ENCODE measurements at regions not wholly inside any gene's neighbourhood (a gene's known extent, or its start where the extent isn't known, plus 50 kb on each side); places are given as distances from the start of the nearest gene placed in this dataset.

DNA sequence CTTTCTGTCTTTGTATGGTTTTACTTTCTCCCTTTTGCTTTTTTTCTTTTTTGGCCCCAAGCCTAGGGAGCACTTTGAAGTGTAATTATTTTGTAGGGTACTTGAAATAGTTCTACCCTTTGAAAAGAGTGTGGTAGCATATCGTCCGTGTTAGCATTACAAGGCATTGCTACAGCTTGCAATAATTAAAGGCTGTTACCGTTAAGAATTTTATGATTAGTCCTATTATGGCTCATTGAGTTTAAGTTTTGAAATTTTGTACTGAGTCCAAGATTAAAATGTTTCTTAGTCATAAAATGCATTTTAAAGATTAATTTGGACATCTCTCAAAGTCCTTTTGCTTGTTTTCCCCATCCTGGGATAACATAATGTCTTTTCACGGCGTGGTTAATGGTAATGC lies 490.0 kb upstream of the LRRN3 start:
- DNase-seq (ENCODE audit: extremely low read depth, insufficient read length) = no peak
- TF ChIP-seq, protein P1, sequence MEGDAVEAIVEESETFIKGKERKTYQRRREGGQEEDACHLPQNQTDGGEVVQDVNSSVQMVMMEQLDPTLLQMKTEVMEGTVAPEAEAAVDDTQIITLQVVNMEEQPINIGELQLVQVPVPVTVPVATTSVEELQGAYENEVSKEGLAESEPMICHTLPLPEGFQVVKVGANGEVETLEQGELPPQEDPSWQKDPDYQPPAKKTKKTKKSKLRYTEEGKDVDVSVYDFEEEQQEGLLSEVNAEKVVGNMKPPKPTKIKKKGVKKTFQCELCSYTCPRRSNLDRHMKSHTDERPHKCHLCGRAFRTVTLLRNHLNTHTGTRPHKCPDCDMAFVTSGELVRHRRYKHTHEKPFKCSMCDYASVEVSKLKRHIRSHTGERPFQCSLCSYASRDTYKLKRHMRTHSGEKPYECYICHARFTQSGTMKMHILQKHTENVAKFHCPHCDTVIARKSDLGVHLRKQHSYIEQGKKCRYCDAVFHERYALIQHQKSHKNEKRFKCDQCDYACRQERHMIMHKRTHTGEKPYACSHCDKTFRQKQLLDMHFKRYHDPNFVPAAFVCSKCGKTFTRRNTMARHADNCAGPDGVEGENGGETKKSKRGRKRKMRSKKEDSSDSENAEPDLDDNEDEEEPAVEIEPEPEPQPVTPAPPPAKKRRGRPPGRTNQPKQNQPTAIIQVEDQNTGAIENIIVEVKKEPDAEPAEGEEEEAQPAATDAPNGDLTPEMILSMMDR (IDR thresholded peaks at IDR 0.05; ENCODE audit: insufficient read depth, low read length, poor library complexity, severe bottlenecking) = no peak
- Histone ChIP-seq H3K4me3 (replicated peaks; ENCODE audit: low read depth, low read length) (no peak overlapping the region), H3K27me3 (replicated peaks; ENCODE audit: control insufficient read depth, insufficient read depth, low read length) (no peaks in the 10 kb centered on the region), H3K36me3 (ENCODE audit: control insufficient read depth, insufficient read depth, low read length) (no peaks in the 10 kb centered on the region)

DNA sequence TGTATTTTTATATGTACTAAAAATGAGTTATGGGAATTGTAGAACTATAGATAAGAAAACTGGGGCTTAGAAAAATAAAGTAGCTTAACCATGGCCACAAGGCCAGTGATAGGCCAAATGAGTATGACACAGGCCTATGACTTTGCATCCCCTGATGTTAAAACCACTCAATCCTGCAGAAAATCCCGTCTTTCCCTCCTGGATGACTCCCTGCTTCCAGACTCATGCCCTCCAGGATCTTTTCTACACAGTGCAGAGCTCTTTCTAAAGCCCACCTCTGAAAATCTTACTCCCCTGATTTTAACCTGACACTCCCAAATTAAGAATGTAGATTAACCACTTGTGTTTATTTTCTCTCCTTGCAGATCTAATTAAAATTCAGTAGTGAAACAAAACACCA lies 489.2 kb upstream of the LRRN3 start:
- TF ChIP-seq, protein P1 (IDR thresholded peaks at IDR 0.05; ENCODE audit: insufficient read depth, low read length, poor library complexity, severe bottlenecking) = no peak
- Histone ChIP-seq H3K36me3 (ENCODE audit: control insufficient read depth, insufficient read depth, low read length) (no peaks in the 10 kb centered on the region), H3K4me3 (replicated peaks; ENCODE audit: low read depth, low read length) (no peak overlapping the region), H3K27me3 (replicated peaks; ENCODE audit: control insufficient read depth, insufficient read depth, low read length) (no peaks in the 10 kb centered on the region)
- no peak for DNase-seq (ENCODE audit: extremely low read depth, insufficient read length)

DNA sequence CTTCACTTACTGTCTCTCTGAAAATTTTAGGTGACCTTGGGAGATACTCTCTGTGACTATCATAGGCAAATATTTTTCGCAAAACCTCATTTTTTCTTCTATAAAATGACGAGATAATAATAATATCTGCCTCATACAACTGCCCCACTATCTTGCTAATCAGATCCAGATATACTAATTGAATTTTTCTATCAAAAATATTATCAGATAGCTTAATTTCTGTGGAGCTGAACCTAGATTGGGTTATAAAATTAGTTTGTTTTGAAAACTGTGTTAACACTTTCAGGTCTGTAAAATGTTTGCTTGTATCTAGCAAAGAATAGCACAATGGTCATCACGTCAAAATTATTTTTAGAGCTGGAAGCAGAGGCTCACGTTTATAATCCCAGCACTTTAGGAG lies 486.7 kb upstream of the LRRN3 start:
- H3K27me3 ChIP-seq (replicated peaks; ENCODE audit: control insufficient read depth, insufficient read depth, low read length) = no peaks in the 10 kb centered on the region

DNA sequence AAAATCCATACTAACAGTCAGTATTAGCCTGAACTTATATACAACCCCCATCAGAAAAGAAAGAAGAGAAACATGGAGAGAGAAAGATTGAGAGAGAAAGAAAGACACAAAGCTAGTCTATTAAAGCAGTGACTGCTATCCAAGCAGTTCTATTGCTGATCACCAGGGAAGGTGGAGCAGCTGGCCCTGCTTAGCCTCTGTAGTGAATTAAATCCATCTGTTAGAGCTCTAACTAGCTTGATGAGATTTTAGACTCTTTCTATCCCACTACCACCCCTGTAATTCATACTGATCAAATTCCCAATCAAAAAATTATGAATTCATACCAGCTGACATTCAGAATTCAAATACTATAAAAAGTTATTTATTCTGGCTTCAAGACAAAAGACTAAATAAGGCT lies 486.0 kb upstream of the LRRN3 start:
- TF ChIP-seq, protein P1 (IDR thresholded peaks at IDR 0.05; ENCODE audit: insufficient read depth, low read length, poor library complexity, severe bottlenecking) = no peak
- no peak overlapping the region for H3K4me3 ChIP-seq (replicated peaks; ENCODE audit: low read depth, low read length)
- H3K27me3 ChIP-seq (replicated peaks; ENCODE audit: control insufficient read depth, insufficient read depth, low read length) = no peaks in the 10 kb centered on the region
- H3K36me3 ChIP-seq (ENCODE audit: control insufficient read depth, insufficient read depth, low read length) = no peaks in the 10 kb centered on the region
- no peak for DNase-seq (ENCODE audit: extremely low read depth, insufficient read length)

More for the DNA sequence above, 486.7 kb upstream of the LRRN3 start:
- DNase-seq (ENCODE audit: extremely low read depth, insufficient read length) = no peak
- no peak overlapping the region for H3K4me3 ChIP-seq (replicated peaks; ENCODE audit: low read depth, low read length)
- H3K36me3 ChIP-seq (ENCODE audit: control insufficient read depth, insufficient read depth, low read length) = no peaks in the 10 kb centered on the region
- TF ChIP-seq, protein P1 (IDR thresholded peaks at IDR 0.05; ENCODE audit: insufficient read depth, low read length, poor library complexity, severe bottlenecking) = no peak

DNA sequence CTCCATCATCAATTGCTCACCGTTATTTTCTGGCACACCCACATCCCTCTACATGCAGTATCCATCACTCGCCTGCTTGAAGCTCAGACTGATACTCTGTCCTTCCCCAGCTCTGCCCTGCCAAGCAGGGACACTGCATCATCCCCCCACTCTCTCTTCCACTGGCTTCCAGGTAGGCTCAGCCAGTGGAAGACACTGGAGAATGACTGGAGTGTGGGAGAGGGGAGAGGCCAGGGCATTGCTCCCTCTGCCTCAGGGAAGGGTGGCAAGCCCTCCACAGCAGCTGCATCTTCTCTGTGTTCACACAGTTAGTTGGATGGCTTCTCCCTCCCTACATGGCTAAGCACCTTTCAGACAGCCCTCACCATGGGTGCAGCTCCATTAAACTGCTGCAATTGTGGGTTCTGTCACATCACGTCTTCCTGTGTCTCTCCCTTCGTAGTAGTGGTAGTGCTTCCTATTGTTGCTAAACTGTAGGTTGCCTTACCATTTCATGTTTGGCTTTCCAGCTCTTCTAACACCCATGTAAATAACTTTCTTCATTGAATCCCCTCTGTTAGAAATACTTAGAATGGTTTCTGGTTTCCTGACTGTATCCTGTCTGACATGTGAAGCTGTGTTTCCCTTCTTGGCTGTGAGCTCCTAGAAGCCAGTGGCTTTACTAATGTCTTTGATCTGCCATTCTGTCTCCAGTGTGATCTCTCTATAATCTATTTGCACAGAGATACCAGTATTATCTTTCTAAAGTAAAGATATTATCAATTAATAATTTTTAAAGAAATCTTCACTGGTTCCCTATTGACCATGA lies 483.7 kb upstream of the LRRN3 start:
- no peak for DNase-seq (ENCODE audit: extremely low read depth, insufficient read length)
- no peaks in the 10 kb centered on the region for H3K36me3 ChIP-seq (ENCODE audit: control insufficient read depth, insufficient read depth, low read length)
- H3K27me3 ChIP-seq (replicated peaks; ENCODE audit: control insufficient read depth, insufficient read depth, low read length) = no peaks in the 10 kb centered on the region
- TF ChIP-seq, protein P1 (IDR thresholded peaks at IDR 0.05; ENCODE audit: insufficient read depth, low read length, poor library complexity, severe bottlenecking) = no peak
- H3K4me3 ChIP-seq (replicated peaks; ENCODE audit: low read depth, low read length) = no peak overlapping the region
